ENCODE measurements at regions not wholly inside any gene's neighbourhood (a gene's known extent, or its start where the extent isn't known, plus 50 kb on each side); places are given as distances from the start of the nearest gene placed in this dataset.

DNA sequence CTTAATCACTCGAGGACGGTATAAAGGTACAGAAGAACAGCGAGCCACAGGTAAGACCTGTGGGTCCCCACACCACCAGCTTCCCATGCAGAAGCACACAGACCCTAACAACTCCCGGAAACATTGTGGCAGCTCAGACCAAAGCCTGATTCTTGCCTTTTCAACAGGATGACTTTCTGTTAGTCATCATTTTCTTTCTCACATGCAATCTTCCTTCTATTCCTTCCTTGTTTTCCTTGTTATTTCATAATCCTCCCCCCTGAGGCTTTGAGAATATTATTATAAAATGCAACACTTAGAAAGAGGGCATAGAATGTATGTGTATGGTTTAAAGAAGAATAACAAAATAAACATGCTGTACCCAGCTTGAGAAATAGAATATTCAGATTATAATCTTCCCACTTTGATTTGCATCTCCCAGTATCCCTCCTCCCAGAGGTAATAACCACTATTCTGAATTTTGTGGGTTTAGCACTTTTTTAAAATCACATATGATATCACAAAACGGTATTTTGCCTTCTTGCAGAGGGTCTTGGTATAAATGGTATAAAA lies 100.9 kb downstream of the FHDC1 start:
- Histone ChIP-seq H3K4me3 (ENCODE audit: low read depth in 1 of 3, low read length in 3 of 3) (no peak overlapping the region), H3K36me3 (ENCODE audit: control insufficient read depth in 4 of 4, insufficient read depth in 3 of 4, low read depth in 1 of 4, low read length in 3 of 4) (no peaks in the 10 kb centered on the region), H3K4me1 (ENCODE audit: control insufficient read depth in 4 of 4, insufficient read depth in 4 of 4, low read length in 3 of 4) (peaks cover 0 to 5% (median 0%) of the 10 kb centered on the region in 4 donors), H3K9ac (ENCODE audit: low read depth in 1 of 2, low read length in 2 of 2) (no peak overlapping the region), H3K9me3 (ENCODE audit: control insufficient read depth in 4 of 4, low read length in 3 of 4) (no peaks in the 10 kb centered on the region), H3K27ac (ENCODE audit: low read depth in 1 of 2, low read length in 2 of 2) (no peak overlapping the region), H3K27me3 (ENCODE audit: control insufficient read depth in 4 of 4, insufficient read depth in 4 of 4, low read length in 3 of 4) (no peaks in the 10 kb centered on the region)
- TF ChIP-seq, protein P1, sequence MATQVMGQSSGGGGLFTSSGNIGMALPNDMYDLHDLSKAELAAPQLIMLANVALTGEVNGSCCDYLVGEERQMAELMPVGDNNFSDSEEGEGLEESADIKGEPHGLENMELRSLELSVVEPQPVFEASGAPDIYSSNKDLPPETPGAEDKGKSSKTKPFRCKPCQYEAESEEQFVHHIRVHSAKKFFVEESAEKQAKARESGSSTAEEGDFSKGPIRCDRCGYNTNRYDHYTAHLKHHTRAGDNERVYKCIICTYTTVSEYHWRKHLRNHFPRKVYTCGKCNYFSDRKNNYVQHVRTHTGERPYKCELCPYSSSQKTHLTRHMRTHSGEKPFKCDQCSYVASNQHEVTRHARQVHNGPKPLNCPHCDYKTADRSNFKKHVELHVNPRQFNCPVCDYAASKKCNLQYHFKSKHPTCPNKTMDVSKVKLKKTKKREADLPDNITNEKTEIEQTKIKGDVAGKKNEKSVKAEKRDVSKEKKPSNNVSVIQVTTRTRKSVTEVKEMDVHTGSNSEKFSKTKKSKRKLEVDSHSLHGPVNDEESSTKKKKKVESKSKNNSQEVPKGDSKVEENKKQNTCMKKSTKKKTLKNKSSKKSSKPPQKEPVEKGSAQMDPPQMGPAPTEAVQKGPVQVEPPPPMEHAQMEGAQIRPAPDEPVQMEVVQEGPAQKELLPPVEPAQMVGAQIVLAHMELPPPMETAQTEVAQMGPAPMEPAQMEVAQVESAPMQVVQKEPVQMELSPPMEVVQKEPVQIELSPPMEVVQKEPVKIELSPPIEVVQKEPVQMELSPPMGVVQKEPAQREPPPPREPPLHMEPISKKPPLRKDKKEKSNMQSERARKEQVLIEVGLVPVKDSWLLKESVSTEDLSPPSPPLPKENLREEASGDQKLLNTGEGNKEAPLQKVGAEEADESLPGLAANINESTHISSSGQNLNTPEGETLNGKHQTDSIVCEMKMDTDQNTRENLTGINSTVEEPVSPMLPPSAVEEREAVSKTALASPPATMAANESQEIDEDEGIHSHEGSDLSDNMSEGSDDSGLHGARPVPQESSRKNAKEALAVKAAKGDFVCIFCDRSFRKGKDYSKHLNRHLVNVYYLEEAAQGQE (IDR thresholded peaks at IDR 0.05): no peak
- TF ChIP-seq YY1 (IDR thresholded peaks at IDR 0.05): no peak
- no peak for TF ChIP-seq HNF4G (IDR thresholded peaks at IDR 0.05)
- no peak for TF ChIP-seq RXRA (IDR thresholded peaks at IDR 0.05)
- no peak for TF ChIP-seq TAF1 (conservative IDR thresholded peaks at IDR 0.05)
- no peak for TF ChIP-seq RAD21 (IDR thresholded peaks at IDR 0.05)
- TF ChIP-seq, protein P2, sequence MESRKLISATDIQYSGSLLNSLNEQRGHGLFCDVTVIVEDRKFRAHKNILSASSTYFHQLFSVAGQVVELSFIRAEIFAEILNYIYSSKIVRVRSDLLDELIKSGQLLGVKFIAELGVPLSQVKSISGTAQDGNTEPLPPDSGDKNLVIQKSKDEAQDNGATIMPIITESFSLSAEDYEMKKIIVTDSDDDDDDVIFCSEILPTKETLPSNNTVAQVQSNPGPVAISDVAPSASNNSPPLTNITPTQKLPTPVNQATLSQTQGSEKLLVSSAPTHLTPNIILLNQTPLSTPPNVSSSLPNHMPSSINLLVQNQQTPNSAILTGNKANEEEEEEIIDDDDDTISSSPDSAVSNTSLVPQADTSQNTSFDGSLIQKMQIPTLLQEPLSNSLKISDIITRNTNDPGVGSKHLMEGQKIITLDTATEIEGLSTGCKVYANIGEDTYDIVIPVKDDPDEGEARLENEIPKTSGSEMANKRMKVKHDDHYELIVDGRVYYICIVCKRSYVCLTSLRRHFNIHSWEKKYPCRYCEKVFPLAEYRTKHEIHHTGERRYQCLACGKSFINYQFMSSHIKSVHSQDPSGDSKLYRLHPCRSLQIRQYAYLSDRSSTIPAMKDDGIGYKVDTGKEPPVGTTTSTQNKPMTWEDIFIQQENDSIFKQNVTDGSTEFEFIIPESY (IDR thresholded peaks at IDR 0.05): no peak
- TF ChIP-seq FOXA2 (IDR thresholded peaks at IDR 0.05): no peak
- TF ChIP-seq, protein P3, sequence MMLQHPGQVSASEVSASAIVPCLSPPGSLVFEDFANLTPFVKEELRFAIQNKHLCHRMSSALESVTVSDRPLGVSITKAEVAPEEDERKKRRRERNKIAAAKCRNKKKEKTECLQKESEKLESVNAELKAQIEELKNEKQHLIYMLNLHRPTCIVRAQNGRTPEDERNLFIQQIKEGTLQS (IDR thresholded peaks at IDR 0.05): no peak
- TF ChIP-seq JUND (IDR thresholded peaks at IDR 0.05): no peak
- TF ChIP-seq GABPA (IDR thresholded peaks at IDR 0.05 in 1 of 2, conservative IDR thresholded peaks at IDR 0.05 in 1 of 2): no peak
- no peak for TF ChIP-seq EGR1 (IDR thresholded peaks at IDR 0.05; ENCODE audit: low read depth in 2 of 2)
- no peak for TF ChIP-seq SP1 (IDR thresholded peaks at IDR 0.05)
- TF ChIP-seq, protein P4, sequence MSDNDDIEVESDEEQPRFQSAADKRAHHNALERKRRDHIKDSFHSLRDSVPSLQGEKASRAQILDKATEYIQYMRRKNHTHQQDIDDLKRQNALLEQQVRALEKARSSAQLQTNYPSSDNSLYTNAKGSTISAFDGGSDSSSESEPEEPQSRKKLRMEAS (IDR thresholded peaks at IDR 0.05): no peak
- no peak for TF ChIP-seq HNF4A (conservative IDR thresholded peaks at IDR 0.05)
- TF ChIP-seq, protein P5, sequence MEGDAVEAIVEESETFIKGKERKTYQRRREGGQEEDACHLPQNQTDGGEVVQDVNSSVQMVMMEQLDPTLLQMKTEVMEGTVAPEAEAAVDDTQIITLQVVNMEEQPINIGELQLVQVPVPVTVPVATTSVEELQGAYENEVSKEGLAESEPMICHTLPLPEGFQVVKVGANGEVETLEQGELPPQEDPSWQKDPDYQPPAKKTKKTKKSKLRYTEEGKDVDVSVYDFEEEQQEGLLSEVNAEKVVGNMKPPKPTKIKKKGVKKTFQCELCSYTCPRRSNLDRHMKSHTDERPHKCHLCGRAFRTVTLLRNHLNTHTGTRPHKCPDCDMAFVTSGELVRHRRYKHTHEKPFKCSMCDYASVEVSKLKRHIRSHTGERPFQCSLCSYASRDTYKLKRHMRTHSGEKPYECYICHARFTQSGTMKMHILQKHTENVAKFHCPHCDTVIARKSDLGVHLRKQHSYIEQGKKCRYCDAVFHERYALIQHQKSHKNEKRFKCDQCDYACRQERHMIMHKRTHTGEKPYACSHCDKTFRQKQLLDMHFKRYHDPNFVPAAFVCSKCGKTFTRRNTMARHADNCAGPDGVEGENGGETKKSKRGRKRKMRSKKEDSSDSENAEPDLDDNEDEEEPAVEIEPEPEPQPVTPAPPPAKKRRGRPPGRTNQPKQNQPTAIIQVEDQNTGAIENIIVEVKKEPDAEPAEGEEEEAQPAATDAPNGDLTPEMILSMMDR (IDR thresholded peaks at IDR 0.05; ENCODE audit: low read depth, low read length, missing input control): no peak
- TF ChIP-seq FOXA1 (IDR thresholded peaks at IDR 0.05): no peak
- TF ChIP-seq NR2F2 (IDR thresholded peaks at IDR 0.05): no peak
- 90% methylated on average over 5 of the region's 5 CpGs for WGBS
- no peak for DNase-seq (ENCODE audit: low spot score)
